Upper lobe of left lung (tissue), 4 donors: ENCODE measurements at regions not wholly inside any gene's neighbourhood (a gene's known extent, or its start where the extent isn't known, plus 50 kb on each side); places are given as distances from the start of the nearest gene placed in this dataset.

Experiments used
- POLR2A ChIP-seq, 4 donors: fragments of 450-650 bp; IDR thresholded peaks; one replicate each; pipeline ENCODE4 v1.5.1; 2016 to 2017; ENCODE audit warnings: antibody characterized with exemption in 4 of 4, mild to moderate bottlenecking in 2 of 4
- TF ChIP-seq, protein P1 (sequence below), 6 experiments: fragments of 450-650 bp in 4 of 6; fragments of 200-600 bp in 2 of 6; sonication (generic) in 2 of 6; IDR thresholded peaks; one replicate each; pipeline ENCODE4 v1.5.1; 2016 to 2019; ENCODE audit warnings: antibody characterized with exemption in 6 of 6

DNA sequence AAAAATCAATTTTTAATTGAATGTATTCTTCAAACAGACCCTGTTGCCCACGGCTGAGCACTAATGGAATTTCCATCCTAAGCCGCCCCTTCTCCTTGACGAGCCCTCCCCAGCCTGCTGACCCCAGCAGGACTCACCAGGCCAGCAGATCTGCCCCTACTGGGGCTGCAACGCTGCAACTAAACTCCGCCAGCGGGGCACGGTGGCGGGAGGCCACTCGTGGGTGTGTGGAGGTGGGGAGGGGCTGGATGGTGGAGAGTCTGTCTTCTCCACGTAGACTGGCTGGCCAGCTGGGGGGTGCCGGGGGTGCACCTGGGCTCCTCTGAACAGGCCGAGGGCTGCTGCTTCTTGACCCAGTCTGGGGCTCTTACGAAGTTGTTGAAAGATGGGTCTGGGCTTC is 67.8 kb downstream of the ENGASE start:
- TF ChIP-seq, protein P1, sequence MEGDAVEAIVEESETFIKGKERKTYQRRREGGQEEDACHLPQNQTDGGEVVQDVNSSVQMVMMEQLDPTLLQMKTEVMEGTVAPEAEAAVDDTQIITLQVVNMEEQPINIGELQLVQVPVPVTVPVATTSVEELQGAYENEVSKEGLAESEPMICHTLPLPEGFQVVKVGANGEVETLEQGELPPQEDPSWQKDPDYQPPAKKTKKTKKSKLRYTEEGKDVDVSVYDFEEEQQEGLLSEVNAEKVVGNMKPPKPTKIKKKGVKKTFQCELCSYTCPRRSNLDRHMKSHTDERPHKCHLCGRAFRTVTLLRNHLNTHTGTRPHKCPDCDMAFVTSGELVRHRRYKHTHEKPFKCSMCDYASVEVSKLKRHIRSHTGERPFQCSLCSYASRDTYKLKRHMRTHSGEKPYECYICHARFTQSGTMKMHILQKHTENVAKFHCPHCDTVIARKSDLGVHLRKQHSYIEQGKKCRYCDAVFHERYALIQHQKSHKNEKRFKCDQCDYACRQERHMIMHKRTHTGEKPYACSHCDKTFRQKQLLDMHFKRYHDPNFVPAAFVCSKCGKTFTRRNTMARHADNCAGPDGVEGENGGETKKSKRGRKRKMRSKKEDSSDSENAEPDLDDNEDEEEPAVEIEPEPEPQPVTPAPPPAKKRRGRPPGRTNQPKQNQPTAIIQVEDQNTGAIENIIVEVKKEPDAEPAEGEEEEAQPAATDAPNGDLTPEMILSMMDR (IDR thresholded peaks at IDR 0.05) = no peak
- TF ChIP-seq POLR2A (IDR thresholded peaks at IDR 0.05) = no peak
